C4-2B (cell line): ENCODE measurements at regions not wholly inside any gene's neighbourhood (a gene's known extent, or its start where the extent isn't known, plus 50 kb on each side); places are given as distances from the start of the nearest gene placed in this dataset.
"Not testable (repeated sequence)": the region's sequence is repeated elsewhere in the genome, so short reads cannot be mapped to it uniquely, and the experiment has no call there.

Experiments
- H3K27ac ChIP-seq: fragments of 450-650 bp; 2 replicates; pipeline ENCODE4 v1.5.1; 2017
- CTCF ChIP-seq: fragments of 450-650 bp; conservative IDR thresholded peaks from 2 replicates; pipeline ENCODE4 v1.5.1; 2017; ENCODE audit warnings: mild to moderate bottlenecking
- ZFX ChIP-seq: fragments of 450-650 bp; IDR thresholded peaks from 2 replicates; pipeline ENCODE4 v1.6.1; 2017

- H3K27ac ChIP-seq, result no peak overlapping the region
- no peak for TF ChIP-seq CTCF
- TF ChIP-seq ZFX, result no peak
These were observed 51.5 kb downstream of the CRPPA start for GRCh38 chr7:16369855-16370254.

- H3K27ac ChIP-seq, result not testable (repeated sequence)
These were observed 52.0 kb downstream of the CRPPA start for GRCh38 chr7:16369309-16369708.

GRCh38 chr7:16368885-16369284, 52.5 kb downstream of the CRPPA start:
- no peak for TF ChIP-seq CTCF
- no peak for TF ChIP-seq ZFX
- no peak overlapping the region for H3K27ac ChIP-seq

- TF ChIP-seq CTCF, result no peak
These were observed 54.2 kb downstream of the CRPPA start for GRCh38 chr7:16367115-16367514.

GRCh38 chr7:16365952-16366351, 55.4 kb downstream of the CRPPA start:
- TF ChIP-seq CTCF (no peak), ZFX (no peak)
- no peak overlapping the region for H3K27ac ChIP-seq

More at GRCh38 chr7:16367115-16367514, 54.2 kb downstream of the CRPPA start:
- H3K27ac ChIP-seq, result no peak overlapping the region

- TF ChIP-seq CTCF, result no peak
- TF ChIP-seq ZFX, result no peak
- no peak overlapping the region for H3K27ac ChIP-seq
These were observed 56.2 kb downstream of the CRPPA start for GRCh38 chr7:16365177-16365576.

GRCh38 chr7:16359216-16359615, 62.1 kb downstream of the CRPPA start:
- H3K27ac ChIP-seq, result no peak overlapping the region
- no peak for TF ChIP-seq CTCF
- TF ChIP-seq ZFX, result no peak

GRCh38 chr7:16357921-16358320, 63.4 kb downstream of the CRPPA start:
- TF ChIP-seq CTCF (no peak), ZFX (no peak)
- H3K27ac ChIP-seq, result no peak overlapping the region; the same call in 1 of the 2 replicates
